ENCODE measurements at regions not wholly inside any gene's neighbourhood (a gene's known extent, or its start where the extent isn't known, plus 50 kb on each side); places are given as distances from the start of the nearest gene placed in this dataset.

DNA sequence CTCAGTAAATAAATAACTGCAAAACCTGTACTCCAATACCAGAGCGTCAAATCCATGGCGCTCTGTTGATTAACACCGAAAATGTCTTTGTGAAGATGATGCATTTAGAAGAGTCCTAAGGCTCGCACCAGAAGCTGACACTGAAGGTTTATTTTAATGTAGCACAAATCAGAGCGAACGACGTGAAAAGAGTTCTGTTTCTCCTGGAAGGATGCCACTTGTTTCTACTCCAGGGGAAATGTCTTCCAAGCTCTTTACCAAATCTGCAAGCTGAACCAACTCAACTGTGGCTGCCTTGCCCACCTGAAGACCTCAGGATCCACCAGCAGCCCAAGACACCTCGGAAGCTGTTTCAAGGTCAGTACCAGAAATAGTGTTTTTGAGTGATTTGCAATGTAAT is 194.4 kb upstream of the MAF start:
- no peak overlapping the region for H3K4me3 ChIP-seq
- H3K4me1 ChIP-seq (ENCODE audit: low read depth), result no peaks in the 10 kb centered on the region
- H3K36me3 ChIP-seq, result no peaks in the 10 kb centered on the region
- TF ChIP-seq, protein P1, sequence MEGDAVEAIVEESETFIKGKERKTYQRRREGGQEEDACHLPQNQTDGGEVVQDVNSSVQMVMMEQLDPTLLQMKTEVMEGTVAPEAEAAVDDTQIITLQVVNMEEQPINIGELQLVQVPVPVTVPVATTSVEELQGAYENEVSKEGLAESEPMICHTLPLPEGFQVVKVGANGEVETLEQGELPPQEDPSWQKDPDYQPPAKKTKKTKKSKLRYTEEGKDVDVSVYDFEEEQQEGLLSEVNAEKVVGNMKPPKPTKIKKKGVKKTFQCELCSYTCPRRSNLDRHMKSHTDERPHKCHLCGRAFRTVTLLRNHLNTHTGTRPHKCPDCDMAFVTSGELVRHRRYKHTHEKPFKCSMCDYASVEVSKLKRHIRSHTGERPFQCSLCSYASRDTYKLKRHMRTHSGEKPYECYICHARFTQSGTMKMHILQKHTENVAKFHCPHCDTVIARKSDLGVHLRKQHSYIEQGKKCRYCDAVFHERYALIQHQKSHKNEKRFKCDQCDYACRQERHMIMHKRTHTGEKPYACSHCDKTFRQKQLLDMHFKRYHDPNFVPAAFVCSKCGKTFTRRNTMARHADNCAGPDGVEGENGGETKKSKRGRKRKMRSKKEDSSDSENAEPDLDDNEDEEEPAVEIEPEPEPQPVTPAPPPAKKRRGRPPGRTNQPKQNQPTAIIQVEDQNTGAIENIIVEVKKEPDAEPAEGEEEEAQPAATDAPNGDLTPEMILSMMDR (IDR thresholded peaks at IDR 0.05; ENCODE audit: low read depth, low read length), result no peak
- no peaks in the 10 kb centered on the region for H3K9me3 ChIP-seq (ENCODE audit: low read depth)
- no peaks in the 10 kb centered on the region for H3K27me3 ChIP-seq
- no peak overlapping the region for H3K27ac ChIP-seq
- DNase-seq (ENCODE audit: low read depth in 1 of 2, low spot score in 1 of 2), result no peak

GRCh38 chr16:79792664-79793351 is 192.3 kb upstream of the MAF start:
- no peak overlapping the region for H3K4me3 ChIP-seq
- H3K9me3 ChIP-seq (ENCODE audit: low read depth), result no peaks in the 10 kb centered on the region
- TF ChIP-seq, protein P1 (IDR thresholded peaks at IDR 0.05; ENCODE audit: low read depth, low read length), result no peak
- DNase-seq (ENCODE audit: low read depth in 1 of 2, low spot score in 1 of 2), result no peak
- H3K27ac ChIP-seq, result no peak overlapping the region
- no peaks in the 10 kb centered on the region for H3K4me1 ChIP-seq (ENCODE audit: low read depth)
- H3K27me3 ChIP-seq, result peaks cover 4% of the 10 kb centered on the region
- H3K36me3 ChIP-seq, result no peaks in the 10 kb centered on the region

GRCh38 chr16:79792076-79792475 is 191.5 kb upstream of the MAF start:
- Histone ChIP-seq H3K4me1 (ENCODE audit: low read depth) (no peaks in the 10 kb centered on the region), H3K27me3 (peaks cover 4% of the 10 kb centered on the region), H3K27ac (no peak overlapping the region), H3K4me3 (no peak overlapping the region), H3K9me3 (ENCODE audit: low read depth) (no peaks in the 10 kb centered on the region), H3K36me3 (no peaks in the 10 kb centered on the region)
- TF ChIP-seq, protein P1 (IDR thresholded peaks at IDR 0.05; ENCODE audit: low read depth, low read length), result no peak
- DNase-seq (ENCODE audit: low read depth in 1 of 2, low spot score in 1 of 2), result no peak

DNA sequence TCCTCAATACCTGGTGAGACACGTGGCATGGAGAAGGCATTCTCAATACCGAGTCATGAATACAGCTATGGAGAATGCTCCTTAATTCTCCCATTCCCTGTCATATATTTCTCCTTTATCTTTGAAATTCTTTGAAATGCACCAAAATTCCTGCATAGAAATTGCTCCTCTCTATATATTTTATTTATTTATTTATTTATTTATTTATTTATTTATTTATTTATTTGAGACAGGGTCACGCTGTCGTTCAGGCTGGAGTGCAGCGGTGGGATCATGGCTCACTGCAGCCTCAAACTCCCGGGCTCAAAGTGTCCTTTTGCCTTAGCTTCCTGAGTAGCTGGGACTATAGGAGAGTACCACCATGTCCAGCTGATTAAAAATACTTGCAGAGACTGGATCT is 190.3 kb upstream of the MAF start:
- Histone ChIP-seq H3K27ac (no peak overlapping the region), H3K4me3 (no peak overlapping the region), H3K4me1 (ENCODE audit: low read depth) (no peaks in the 10 kb centered on the region), H3K9me3 (ENCODE audit: low read depth) (no peaks in the 10 kb centered on the region), H3K36me3 (no peaks in the 10 kb centered on the region), H3K27me3 (peaks cover 4% of the 10 kb centered on the region)
- TF ChIP-seq, protein P1 (IDR thresholded peaks at IDR 0.05; ENCODE audit: low read depth, low read length), result no peak
- no peak for DNase-seq (ENCODE audit: low read depth in 1 of 2, low spot score in 1 of 2)

DNA sequence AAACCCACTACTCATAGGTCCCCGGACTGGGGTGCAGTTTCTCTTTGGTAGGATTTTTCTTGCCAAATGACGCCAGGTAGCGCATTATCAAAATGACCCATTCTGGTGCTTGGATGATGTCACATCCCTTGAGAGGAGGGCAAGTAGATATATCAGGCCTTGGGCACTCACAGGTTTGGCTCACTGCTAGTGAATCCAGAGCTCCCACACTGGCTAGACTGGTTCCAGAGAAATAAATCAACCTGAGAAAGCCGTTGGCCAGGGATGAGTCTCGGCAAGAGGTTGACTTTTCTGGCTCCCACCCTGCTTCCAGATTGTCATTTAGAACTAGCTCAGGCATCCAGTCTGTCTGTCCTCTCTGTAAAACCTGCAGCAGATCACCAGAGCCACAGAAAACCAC is 188.4 kb upstream of the MAF start:
- H3K4me3 ChIP-seq, result no peak overlapping the region
- H3K4me1 ChIP-seq (ENCODE audit: low read depth), result no peaks in the 10 kb centered on the region
- TF ChIP-seq, protein P1 (IDR thresholded peaks at IDR 0.05; ENCODE audit: low read depth, low read length), result no peak
- no peak for DNase-seq (ENCODE audit: low read depth in 1 of 2, low spot score in 1 of 2)
- no peak overlapping the region for H3K27ac ChIP-seq
- H3K27me3 ChIP-seq, result peaks cover 4% of the 10 kb centered on the region
- H3K36me3 ChIP-seq, result no peaks in the 10 kb centered on the region
- no peaks in the 10 kb centered on the region for H3K9me3 ChIP-seq (ENCODE audit: low read depth)
